DOHH2 (cell line): ENCODE measurements at regions not wholly inside any gene's neighbourhood (a gene's known extent, or its start where the extent isn't known, plus 50 kb on each side); places are given as distances from the start of the nearest gene placed in this dataset.
A peak's percentile ranks its signal among the peaks of the same experiment; 100 is the strongest.

Experiments
- H3F3A ChIP-seq: fragments of 200-600 bp; sonication (generic), shearing (Covaris generic); 2 replicates; pipeline ENCODE4 v1.6.0; 2016; ENCODE audit warnings: antibody characterized with exemption, mild to moderate bottlenecking; ENCODE audit not compliant: control insufficient read depth, insufficient read depth
- H3K27ac ChIP-seq: fragments of 200-600 bp; sonication (generic); 2 replicates; pipeline ENCODE4 v1.5.1; 2014; ENCODE audit warnings: low read depth, mild to moderate bottlenecking, low read length, moderate library complexity
- H3K27me3 ChIP-seq: fragments of 200-600 bp; sonication (generic); 2 replicates; pipeline ENCODE4 v1.6.1; 2014; ENCODE audit warnings: mild to moderate bottlenecking, low read length, mixed read lengths; ENCODE audit not compliant: control insufficient read depth
- H3K36me3 ChIP-seq: fragments of 200-600 bp; sonication (generic); 2 replicates; pipeline ENCODE4 v1.6.1; 2014; ENCODE audit warnings: mild to moderate bottlenecking, low read length, moderate library complexity, mixed read lengths; ENCODE audit not compliant: control insufficient read depth
- H3K4me1 ChIP-seq: fragments of 200-600 bp; sonication (generic); 2 replicates; pipeline ENCODE4 v1.6.1; 2014; ENCODE audit warnings: mild to moderate bottlenecking, low read length, mixed read lengths; ENCODE audit not compliant: control insufficient read depth
- H3K4me2 ChIP-seq: fragments of 200-600 bp; sonication (generic); 2 replicates; pipeline ENCODE4 v1.6.0; 2014; ENCODE audit warnings: mild to moderate bottlenecking, low read length, moderate library complexity
- H3K4me3 ChIP-seq: fragments of 200-600 bp; sonication (generic); 2 replicates; pipeline ENCODE4 v1.5.1; 2014; ENCODE audit warnings: mild to moderate bottlenecking, low read length, mixed read lengths
- H3K79me2 ChIP-seq: fragments of 200-600 bp; sonication (generic); 2 replicates; pipeline ENCODE4 v1.6.1; 2014; ENCODE audit warnings: mild to moderate bottlenecking, low read length, mixed read lengths; ENCODE audit not compliant: control insufficient read depth
- H3K9me2 ChIP-seq: fragments of 200-600 bp; sonication (generic); replicated peaks from 2 replicates; pipeline ENCODE4 v1.6.1; 2014; ENCODE audit warnings: mild to moderate bottlenecking, low read length, mixed read lengths; ENCODE audit not compliant: control insufficient read depth
- H3K9me3 ChIP-seq: fragments of 200-600 bp; sonication (generic); 2 replicates; pipeline ENCODE4 v1.6.1; 2014; ENCODE audit warnings: antibody characterized with exemption, low read length, mixed read lengths; ENCODE audit not compliant: control insufficient read depth, insufficient read depth
- H4K20me1 ChIP-seq: fragments of 200-600 bp; sonication (generic); 2 replicates; pipeline ENCODE4 v1.6.0; 2014; ENCODE audit warnings: low read depth, mild to moderate bottlenecking, antibody characterized with exemption, low read length, moderate library complexity; ENCODE audit not compliant: control insufficient read depth, insufficient read depth
- EZH2phosphoT487 ChIP-seq: fragments of 200-600 bp; sonication (generic); IDR thresholded peaks from 2 replicates; pipeline ENCODE4 v1.6.1; 2017; ENCODE audit warnings: borderline replicate concordance, mild to moderate bottlenecking, antibody characterized with exemption, low read length, moderate library complexity, mixed read lengths
- TF ChIP-seq, protein P1 (sequence below): fragments of 200-600 bp; sonication (generic); IDR thresholded peaks from one replicate; pipeline ENCODE4 v1.5.1; 2014; ENCODE audit warnings: antibody characterized with exemption, mild to moderate bottlenecking, low read depth, low read length; ENCODE audit not compliant: poor library complexity, severe bottlenecking

DNA sequence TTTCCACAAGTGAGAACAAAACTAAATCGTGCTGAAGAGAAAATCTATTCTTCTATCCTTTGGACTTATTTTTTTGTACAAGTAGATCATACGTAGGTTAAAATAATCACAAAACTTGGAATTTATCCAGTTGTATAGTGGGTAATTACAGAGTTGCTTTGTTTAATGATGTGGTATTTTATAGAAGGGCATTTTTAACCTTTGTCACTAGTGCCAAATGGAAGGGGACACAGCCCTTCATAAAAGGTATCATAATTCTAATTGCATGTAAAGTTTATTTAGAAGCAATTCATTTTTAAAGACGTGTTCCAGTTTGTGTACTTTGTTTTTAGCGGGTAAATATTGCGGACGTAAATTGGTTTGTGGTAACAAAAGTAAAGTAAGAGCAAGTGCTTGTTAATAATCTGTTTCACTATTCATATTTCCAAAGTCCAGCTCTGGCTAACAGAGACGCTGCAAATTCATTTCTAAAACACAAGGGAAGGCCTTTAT is 99.5 kb downstream of the ERCC5 start:
- Histone ChIP-seq H3K27me3 (no peaks in the 10 kb centered on the region), H3F3A (0 out of 2 replicates have a peak, but pooled peaks cover 3% of the 10 kb centered on the region)

DNA sequence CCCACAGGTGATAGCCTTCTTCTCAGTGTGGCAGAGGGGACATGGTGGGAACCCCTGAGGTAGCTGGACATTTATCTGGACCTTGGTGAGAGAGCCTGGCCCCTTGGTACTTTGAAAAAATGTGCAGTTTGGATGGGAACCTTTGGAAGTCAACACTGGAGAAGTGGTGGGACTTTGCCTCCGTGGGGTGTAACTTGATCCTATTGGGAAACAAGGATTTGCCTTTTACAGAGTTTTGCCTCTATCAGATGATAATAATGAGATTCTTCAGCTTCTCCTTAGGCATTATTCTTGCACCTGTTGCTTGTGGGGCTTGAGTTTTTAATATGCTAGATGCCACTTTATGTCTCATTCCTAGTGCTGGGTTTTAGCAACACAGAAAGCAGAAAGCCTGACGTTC is 99.0 kb downstream of the ERCC5 start:
- no peak overlapping the region for H3K4me2 ChIP-seq
- 0 out of 2 replicates have a peak, but pooled peaks cover 3% of the 10 kb centered on the region for H3F3A ChIP-seq
- H3K27me3 ChIP-seq: no peaks in the 10 kb centered on the region
- TF ChIP-seq, protein P1, sequence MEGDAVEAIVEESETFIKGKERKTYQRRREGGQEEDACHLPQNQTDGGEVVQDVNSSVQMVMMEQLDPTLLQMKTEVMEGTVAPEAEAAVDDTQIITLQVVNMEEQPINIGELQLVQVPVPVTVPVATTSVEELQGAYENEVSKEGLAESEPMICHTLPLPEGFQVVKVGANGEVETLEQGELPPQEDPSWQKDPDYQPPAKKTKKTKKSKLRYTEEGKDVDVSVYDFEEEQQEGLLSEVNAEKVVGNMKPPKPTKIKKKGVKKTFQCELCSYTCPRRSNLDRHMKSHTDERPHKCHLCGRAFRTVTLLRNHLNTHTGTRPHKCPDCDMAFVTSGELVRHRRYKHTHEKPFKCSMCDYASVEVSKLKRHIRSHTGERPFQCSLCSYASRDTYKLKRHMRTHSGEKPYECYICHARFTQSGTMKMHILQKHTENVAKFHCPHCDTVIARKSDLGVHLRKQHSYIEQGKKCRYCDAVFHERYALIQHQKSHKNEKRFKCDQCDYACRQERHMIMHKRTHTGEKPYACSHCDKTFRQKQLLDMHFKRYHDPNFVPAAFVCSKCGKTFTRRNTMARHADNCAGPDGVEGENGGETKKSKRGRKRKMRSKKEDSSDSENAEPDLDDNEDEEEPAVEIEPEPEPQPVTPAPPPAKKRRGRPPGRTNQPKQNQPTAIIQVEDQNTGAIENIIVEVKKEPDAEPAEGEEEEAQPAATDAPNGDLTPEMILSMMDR: no peak
- no peak for TF ChIP-seq EZH2phosphoT487
- H4K20me1 ChIP-seq: no peaks in the 10 kb centered on the region
- no peaks in the 10 kb centered on the region for H3K79me2 ChIP-seq
- peaks cover 63% of the 10 kb centered on the region for H3K9me3 ChIP-seq
- H3K9me2 ChIP-seq: no peaks in the 10 kb centered on the region
- H3K36me3 ChIP-seq: peaks cover 29% of the 10 kb centered on the region
- H3K4me3 ChIP-seq: no peak overlapping the region
- H3K4me1 ChIP-seq: peaks cover 29% of the 10 kb centered on the region
- H3K27ac ChIP-seq: no peak overlapping the region

More for the DNA sequence above, 99.5 kb downstream of the ERCC5 start:
- Histone ChIP-seq H3K79me2 (no peaks in the 10 kb centered on the region), H3K4me3 (no peak overlapping the region), H3K9me2 (no peaks in the 10 kb centered on the region), H4K20me1 (no peaks in the 10 kb centered on the region), H3K4me2 (no peak overlapping the region), H3K27ac (no peak overlapping the region), H3K36me3 (peaks cover 24% of the 10 kb centered on the region), H3K9me3 (peaks cover 62% of the 10 kb centered on the region), H3K4me1 (peaks cover 30% of the 10 kb centered on the region)
- no peak for TF ChIP-seq EZH2phosphoT487
- TF ChIP-seq, protein P1: no peak

DNA sequence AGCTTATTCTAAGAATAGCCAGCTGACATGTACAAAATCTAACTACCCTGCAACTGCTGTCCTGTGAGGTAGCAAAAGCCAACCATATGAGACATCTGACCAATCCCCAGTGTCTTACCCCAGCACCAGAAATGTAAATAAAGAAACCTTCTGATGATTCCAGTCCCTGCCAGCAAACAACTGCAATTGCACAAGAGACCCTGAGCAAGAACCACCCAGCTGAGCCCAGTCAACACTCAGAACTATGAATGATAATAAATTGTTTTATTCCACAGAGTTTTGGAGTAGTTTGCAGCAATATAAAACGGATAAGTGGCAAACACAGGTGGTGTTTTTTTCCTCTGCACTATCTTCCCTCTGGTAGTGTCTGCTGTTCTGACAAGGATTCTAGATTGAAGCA is 94.9 kb downstream of the ERCC5 start:
- H3K4me2 ChIP-seq: no peak overlapping the region
- H3F3A ChIP-seq: peaks cover 12% of the 10 kb centered on the region
- no peaks in the 10 kb centered on the region for H4K20me1 ChIP-seq
- no peaks in the 10 kb centered on the region for H3K9me2 ChIP-seq
- H3K27ac ChIP-seq: no peak overlapping the region
- H3K4me3 ChIP-seq: no peak overlapping the region
- H3K4me1 ChIP-seq: peaks cover 45% of the 10 kb centered on the region
- H3K27me3 ChIP-seq: no peaks in the 10 kb centered on the region
- H3K9me3 ChIP-seq: peaks cover 72% of the 10 kb centered on the region
- TF ChIP-seq, protein P1: no peak
- TF ChIP-seq EZH2phosphoT487: no peak
- no peaks in the 10 kb centered on the region for H3K79me2 ChIP-seq
- peaks cover 44% of the 10 kb centered on the region for H3K36me3 ChIP-seq

DNA sequence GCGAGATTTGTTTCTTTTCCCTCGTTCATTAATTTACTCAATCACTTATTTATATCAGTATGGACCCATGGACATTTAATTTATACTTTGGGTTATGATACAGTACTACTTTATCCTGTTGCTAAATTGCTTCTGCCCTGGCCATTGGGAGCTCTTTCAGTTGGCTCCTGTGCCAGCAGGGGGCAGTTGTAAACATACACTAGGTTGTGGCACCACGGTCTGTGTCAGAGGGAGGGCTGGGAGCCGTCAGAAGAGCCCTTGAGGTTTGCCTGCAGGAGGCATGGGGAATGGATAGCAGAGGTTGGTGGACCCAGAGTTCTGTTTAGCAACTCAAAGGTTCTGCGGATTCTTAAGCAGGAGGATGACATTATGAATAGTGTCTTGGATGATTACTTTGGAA is 94.3 kb downstream of the ERCC5 start:
- peaks cover 44% of the 10 kb centered on the region for H3K36me3 ChIP-seq
- no peaks in the 10 kb centered on the region for H3K9me2 ChIP-seq
- no peaks in the 10 kb centered on the region for H3K79me2 ChIP-seq
- TF ChIP-seq EZH2phosphoT487: no peak
- TF ChIP-seq, protein P1: peak; percentile 37
- H3K4me3 ChIP-seq: no peak overlapping the region
- H3K4me1 ChIP-seq: peaks cover 51% of the 10 kb centered on the region
- peaks cover 67% of the 10 kb centered on the region for H3K9me3 ChIP-seq
- peaks cover 15% of the 10 kb centered on the region for H3F3A ChIP-seq
- H3K4me2 ChIP-seq: no peak overlapping the region
- no peak overlapping the region for H3K27ac ChIP-seq
- H3K27me3 ChIP-seq: no peaks in the 10 kb centered on the region
- H4K20me1 ChIP-seq: no peaks in the 10 kb centered on the region
